NCI-H2171 (cell line): ENCODE measurements at regions not wholly inside any gene's neighbourhood (a gene's known extent, or its start where the extent isn't known, plus 50 kb on each side); places are given as distances from the start of the nearest gene placed in this dataset.

Source experiments
- DNase-seq: peaks from one replicate; lab custom pipeline; 2025; lab: John Stamatoyannopoulos, UW

GRCh38 chr1:5342830-5343229, 649.4 kb downstream of the NPHP4 start:
- no peak for DNase-seq

DNA sequence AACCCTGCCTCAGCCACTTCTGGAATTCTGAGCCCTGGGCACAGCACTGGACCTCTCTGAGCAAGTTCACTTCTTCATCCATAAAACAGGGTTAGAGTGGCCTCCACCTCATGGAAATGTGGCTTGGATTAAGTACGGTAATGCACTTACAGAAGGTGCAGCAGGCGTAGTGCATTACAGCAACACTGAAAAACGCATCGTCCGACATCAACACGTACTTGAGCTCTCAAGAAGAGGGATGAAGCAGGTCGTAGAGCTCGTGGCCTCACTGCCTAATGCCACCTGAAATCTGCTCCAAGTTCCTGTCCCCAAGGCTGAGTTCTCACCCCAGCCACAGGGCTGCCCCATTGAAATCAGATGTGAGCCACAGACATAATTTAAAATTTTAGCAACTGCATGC, 650.1 kb downstream of the NPHP4 start:
- DNase-seq = no peak

DNA sequence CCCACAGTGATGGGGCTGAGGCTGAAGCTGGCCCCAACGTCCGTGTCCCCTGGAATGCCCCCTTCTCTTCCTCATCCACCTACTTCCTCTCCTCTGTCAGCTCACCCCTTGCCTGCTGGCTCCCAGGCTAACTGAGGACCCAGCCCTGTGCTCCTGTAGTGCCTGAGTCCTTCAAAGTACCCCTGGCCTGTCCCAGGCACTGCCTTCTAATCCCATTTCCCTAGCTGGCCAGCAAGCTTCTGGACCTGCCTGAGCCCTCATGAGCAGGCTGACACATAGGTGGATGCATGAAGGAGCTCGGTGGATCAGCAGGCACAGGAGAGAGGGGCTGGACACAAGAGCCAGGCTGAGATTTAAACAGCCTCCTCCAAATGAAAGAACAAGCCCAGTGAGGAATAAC, 650.8 kb downstream of the NPHP4 start:
- no peak for DNase-seq

DNA sequence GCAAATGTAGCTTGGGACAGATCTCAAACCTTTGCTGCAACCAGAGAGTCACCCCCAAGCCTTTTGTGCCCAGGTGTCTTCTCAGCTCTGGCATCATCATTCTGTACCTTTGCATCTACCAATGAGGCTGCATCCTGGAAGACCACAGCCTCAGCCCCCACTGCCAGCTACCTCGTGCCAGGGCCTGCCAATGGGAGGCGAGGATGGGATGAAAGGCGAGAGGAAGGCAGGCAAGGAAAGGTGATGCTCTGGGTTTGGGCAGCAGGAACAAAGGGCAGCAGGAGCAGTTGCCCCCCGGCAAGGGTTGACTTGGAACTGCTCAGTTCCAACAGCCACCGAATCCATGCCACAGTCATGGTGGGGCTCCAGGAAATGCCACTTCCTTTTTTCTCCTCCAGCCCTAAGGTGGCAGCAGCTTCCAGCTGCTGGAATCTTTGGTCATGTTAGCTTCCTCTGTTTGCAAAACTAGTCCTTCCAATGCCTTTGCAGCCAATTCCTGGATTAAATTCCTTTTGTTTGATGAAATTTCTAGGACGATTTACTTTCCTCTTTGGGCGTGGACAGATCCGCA, 651.6 kb downstream of the NPHP4 start:
- no peak for DNase-seq

DNA sequence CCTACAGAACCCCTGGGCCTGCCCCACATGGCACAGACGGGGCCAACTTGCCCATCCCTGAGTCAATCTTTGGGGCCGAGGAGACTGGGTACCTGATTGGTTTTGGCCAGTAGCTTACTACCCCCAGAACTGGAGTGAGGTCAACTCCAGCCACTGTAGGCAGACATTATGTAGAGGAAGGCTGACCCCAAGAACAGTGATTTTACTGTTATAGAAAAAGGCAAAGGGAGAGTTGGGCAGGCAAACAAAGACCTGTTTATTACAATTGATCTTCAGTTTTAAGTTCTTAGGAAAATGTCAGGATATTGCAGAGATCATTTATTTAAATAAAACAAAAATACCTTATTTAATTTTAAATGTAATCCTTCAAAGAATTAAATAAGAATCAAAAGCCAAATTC, 653.8 kb downstream of the NPHP4 start:
- DNase-seq = no peak

DNA sequence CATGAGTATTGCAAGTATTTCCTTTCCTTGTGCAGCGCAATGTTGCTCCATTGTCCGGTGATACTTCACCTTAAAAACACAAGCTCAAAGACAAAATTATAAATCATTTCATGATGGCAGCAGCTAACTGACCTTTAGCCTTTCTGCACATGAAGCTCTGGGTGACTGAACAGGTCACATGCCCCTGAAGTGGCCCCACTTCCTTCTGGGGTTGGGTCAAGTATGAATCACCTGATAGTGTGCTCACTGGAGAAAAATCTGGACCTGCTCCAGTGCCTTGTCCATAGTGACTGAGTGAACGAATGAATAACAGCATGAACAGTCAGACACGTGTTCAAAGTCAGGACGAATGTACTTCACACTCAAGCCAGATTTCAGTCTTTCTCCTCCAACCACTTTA, 658.9 kb downstream of the NPHP4 start:
- DNase-seq = no peak

DNA sequence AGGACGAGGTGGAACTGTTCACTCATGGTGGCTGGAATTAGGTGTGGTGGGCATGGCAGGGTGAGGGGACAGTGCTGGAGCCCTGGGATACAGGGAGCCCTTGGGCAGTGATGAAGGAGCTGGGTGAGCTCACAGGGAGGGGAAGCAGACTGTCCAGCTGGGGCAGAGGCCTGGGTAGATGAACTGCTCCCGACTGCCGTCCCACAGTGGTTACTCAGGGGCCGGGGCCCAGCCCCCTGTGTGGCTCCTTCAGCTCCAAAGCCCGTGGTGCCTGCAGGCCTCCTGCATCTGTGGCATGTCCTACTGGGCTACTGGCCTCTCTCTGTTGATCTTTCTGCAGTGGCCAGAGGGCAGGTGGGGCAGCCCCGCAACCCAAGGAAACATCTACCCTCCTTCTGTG, 661.1 kb downstream of the NPHP4 start:
- no peak for DNase-seq

DNA sequence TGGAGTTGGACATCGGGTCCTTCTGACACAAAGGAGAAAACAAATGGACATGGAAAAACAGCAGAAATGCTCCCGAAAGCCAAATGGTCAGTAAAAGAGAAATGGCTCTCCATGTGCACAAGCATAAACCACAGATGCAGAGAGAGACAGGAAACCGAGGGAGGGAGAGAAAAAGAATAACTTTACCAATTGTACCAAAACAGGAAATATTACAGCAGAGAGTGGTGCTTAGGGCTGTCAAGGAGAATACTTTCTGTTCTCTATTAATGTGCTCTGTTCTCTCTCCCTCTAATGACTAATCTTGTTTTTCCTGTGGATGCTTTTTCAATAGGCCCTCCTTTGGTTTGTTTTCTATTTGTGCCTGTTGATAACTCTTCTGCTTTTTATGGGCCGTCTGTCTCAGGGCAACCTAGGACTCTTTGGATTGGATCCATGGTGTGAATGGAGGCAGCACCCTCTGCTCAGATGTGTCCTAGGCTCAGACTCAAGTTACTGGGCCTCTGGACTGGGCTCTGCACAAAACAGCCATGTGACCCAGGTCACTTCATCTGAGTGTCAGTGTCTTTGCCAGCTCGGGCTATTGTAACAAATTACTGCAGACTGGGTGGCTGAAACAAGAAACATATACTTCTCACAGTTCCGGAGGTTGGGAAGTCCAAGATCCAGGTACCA, 663.0 kb downstream of the NPHP4 start:
- DNase-seq = no peak

GRCh38 chr1:5324883-5325282, 667.3 kb downstream of the NPHP4 start:
- no peak for DNase-seq

- no peak for DNase-seq
Observed at GRCh38 chr1:5318143-5318816, 663.9 kb downstream of the AJAP1 start.

DNA sequence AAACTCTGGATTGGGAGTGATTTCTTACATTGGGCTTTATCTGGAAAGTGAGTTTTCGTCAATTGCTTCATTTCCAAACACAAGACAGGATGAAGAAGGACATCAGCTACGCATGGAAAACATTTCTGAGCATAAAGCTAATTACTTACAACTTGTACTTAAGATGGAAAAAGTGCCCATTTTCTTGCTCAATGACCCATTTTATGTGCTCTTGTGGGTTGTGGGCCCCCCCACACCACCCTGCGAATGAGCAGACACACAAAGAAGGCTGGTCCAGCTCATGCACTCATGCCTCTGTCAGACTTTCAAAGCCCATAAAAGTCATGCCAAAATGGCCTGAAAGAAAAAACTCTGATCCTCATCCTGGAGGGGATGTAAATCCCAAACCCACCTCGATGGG, 663.0 kb downstream of the AJAP1 start:
- DNase-seq = no peak

- no peak for DNase-seq
Observed at GRCh38 chr1:5312862-5313261, 658.5 kb downstream of the AJAP1 start.

DNA sequence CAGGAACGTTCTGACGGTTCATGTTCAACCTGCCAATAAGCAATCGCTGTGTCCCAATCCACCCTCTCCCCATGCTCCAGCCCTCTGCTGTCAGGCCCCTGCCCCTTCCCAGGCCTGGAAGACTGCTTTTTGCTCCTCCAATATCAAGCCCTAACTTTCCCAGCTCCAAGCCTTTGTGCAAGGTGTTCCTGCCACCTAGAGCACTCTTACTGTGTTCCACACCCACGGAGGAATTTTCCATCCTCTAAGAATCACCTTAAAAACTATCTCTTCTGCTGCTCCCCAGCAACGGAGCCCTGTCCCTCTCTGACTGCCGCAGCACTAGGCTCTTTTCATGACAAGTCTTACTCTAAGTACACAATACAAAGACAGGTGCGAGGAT, 657.9 kb downstream of the AJAP1 start:
- DNase-seq = no peak

- DNase-seq = no peak
Observed at GRCh38 chr1:5311634-5312292, 657.4 kb downstream of the AJAP1 start.

DNA sequence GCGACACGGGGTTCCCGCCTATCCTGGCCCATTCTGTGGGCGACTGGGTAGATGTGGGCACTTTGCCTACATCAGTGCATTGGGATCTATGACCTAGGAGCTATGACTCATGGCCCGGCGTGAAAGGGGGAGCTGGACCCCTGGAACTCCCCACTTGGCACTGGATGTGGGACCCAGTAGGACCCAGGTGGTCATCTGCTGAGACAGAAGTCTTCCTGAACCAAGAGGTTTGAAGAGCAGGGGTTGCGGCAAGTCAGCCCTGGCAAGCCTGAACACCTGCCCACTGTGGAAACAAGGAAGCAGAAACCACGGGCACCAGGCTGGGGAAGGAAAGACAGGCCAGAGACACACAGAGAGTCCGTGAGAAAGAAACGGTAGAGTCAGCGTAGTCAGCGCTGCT, 656.7 kb downstream of the AJAP1 start:
- DNase-seq = no peak

- DNase-seq = no peak
Observed at GRCh38 chr1:5308249-5308648, 653.8 kb downstream of the AJAP1 start.

GRCh38 chr1:5304702-5305101, 650.3 kb downstream of the AJAP1 start:
- DNase-seq = no peak

DNA sequence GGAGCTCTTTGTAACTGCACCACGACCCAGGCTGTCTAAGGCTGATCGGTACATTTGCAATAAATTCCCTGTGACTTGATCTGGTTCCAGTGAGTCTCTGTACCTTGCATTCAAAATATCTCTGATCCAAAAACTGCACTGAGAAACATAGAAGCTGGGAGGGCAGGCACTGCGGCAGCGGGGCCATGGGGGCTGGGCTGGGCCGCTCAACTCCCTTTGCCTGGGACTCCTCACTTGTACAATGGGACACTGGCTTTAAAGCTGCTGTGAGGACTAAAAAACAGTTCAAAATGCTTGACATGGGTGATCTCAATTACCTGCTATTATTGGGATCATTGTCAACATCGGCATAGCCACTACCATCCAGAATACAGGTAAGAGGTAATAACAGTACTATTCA, 644.0 kb downstream of the AJAP1 start:
- no peak for DNase-seq

DNA sequence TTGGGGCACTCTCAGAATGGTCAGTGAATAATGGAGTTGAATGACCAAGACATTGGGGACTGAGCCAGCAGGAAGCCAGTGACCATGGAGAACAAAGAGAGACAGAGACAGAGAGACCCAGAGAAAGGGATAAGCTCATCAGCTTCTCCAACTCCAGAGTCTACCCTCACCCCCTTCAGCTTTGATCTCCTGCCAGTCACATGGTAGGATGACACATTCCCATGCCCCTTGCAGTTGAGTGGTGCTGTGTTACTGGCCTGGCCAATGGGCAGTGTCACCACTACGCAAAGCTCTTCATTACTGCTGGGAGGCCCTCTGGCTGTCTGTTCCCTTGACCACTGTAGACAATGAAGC, 643.5 kb downstream of the AJAP1 start:
- DNase-seq = no peak

- no peak for DNase-seq
Observed at GRCh38 chr1:5297180-5297885, 642.9 kb downstream of the AJAP1 start.

GRCh38 chr1:5296557-5297179, 642.3 kb downstream of the AJAP1 start:
- DNase-seq = no peak

DNA sequence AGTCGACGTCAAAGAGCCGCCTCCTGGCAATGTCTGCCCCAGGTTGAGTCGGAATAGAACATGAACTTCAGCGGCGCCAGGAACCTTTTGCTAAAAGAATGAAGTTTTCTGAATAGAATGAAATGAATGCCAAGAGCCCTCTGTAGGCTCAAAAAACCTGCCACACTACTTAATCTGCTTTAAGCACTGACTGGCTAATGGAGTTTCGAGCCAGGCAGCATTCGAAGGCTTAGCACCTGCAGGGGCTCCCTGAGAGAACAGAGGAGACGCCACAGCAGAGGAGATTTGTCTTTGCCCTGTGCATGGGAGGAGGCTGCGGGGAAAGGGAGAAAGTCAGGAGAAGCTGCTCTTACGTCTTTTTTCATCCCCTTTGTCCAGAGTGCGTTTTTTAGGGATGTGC, 641.7 kb downstream of the AJAP1 start:
- no peak for DNase-seq
